HCT116 (cell line): ENCODE measurements at regions not wholly inside any gene's neighbourhood (a gene's known extent, or its start where the extent isn't known, plus 50 kb on each side); places are given as distances from the start of the nearest gene placed in this dataset.

Experiments
- ATAC-seq: fragments of 200-7000 bp; cut with Tn5 transposase; 2 replicates; pipeline ENCODE4 v1.9.1; 2020; ENCODE audit warnings: mild to moderate bottlenecking, moderate library complexity
- BruUV-seq: library from RNA; stranded (reverse); fragments of 400-500 nt; replicated peaks from 2 replicates; lab custom pipeline; 2021; lab: Mats Ljungman, UMichigan
- CTCF ChIA-PET: fragments of 300-600 bp; sonication (Branson Sonifier 250); formaldehyde crosslinking; loops from one replicate; lab custom pipeline; 2021; ENCODE audit warnings: antibody characterized with exemption; lab: Charles Lee
- POLR2A ChIA-PET: fragments of 300-600, 350-600 bp; sonication (Branson Sonifier 250); formaldehyde crosslinking; loops from one replicate; lab custom pipeline; 2021; ENCODE audit warnings: antibody characterized with exemption; lab: Charles Lee
- RAD21 ChIA-PET, 2 experiments: fragments of 300-600 bp; sonication (Branson Sonifier 250); formaldehyde crosslinking; loops; one replicate each; lab custom pipeline; 2023; ENCODE audit warnings: low total read pairs in 2 of 2; ENCODE audit not compliant: uncharacterized antibody in 2 of 2, unreplicated experiment in 2 of 2, low non-redundant PET in 1 of 2; lab: Charles Lee
- DNase-seq: peaks from one replicate; pipeline ENCODE4 v3.0.0-alpha.2; 2010; ENCODE audit warnings: low read depth, low spot score
- H2AFZ ChIP-seq: fragments of 200-600 bp; shearing (Covaris generic), sonication (generic); 2 replicates; pipeline ENCODE4 v1.6.1; 2017; ENCODE audit warnings: low read depth, mixed run types, mixed read lengths, antibody characterized with exemption, low read length; ENCODE audit not compliant: poor library complexity, severe bottlenecking
- H3K27ac ChIP-seq: 2 replicates; pipeline ENCODE4 v1.5.1; 2012; ENCODE audit warnings: low read depth, low read length
- H3K27me3 ChIP-seq: fragments of 200-600 bp; sonication (generic); 2 replicates; pipeline ENCODE4 v1.6.1; 2016; ENCODE audit warnings: mixed run types, low read length, mixed read lengths; ENCODE audit not compliant: insufficient read depth
- H3K36me3 ChIP-seq, 2 experiments: fragments of 200-500 bp in 1 of 2; fragments of 200-600 bp in 1 of 2; sonication (Bioruptor generic) in 1 of 2; sonication (generic) in 1 of 2; 2 replicates each; pipeline versions ENCODE4 v1.5.1 to v1.6.1; 2014 to 2016; ENCODE audit warnings: low read length in 2 of 2, inconsistent platforms in 1 of 2, mixed read lengths in 1 of 2, mixed run types in 1 of 2; ENCODE audit not compliant: insufficient read depth in 2 of 2, control insufficient read depth in 1 of 2
- H3K4me1 ChIP-seq, 2 experiments: fragments of 200-600 bp in 1 of 2; sonication (generic) in 1 of 2; 2 replicates each; pipeline versions ENCODE4 v1.5.1 to v1.6.1; 2012 to 2017; ENCODE audit warnings: low read length in 2 of 2, inconsistent platforms in 1 of 2, mild to moderate bottlenecking in 1 of 2, mixed read lengths in 1 of 2, mixed run types in 1 of 2, moderate library complexity in 1 of 2; ENCODE audit not compliant: insufficient read depth in 2 of 2, control insufficient read depth in 1 of 2
- H3K4me2 ChIP-seq: fragments of 200-600 bp; sonication (generic); 2 replicates; pipeline ENCODE4 v1.6.1; 2017; ENCODE audit warnings: mixed run types, low read length, mixed read lengths
- H3K4me3 ChIP-seq, 2 experiments: fragments of 200-600 bp in 1 of 2; sonication (generic) in 1 of 2; replicated peaks in 1 of 2; 2 replicates each; pipeline ENCODE4 v1.5.1; 2011 to 2016; ENCODE audit warnings: low read length in 2 of 2, control low read depth in 1 of 2, low read depth in 1 of 2, mild to moderate bottlenecking in 1 of 2, mixed read lengths in 1 of 2, mixed run types in 1 of 2
- H3K79me2 ChIP-seq: fragments of 200-600 bp; sonication (generic); 2 replicates; pipeline ENCODE4 v1.6.1; 2017; ENCODE audit warnings: mild to moderate bottlenecking, mixed run types, low read length, moderate library complexity, mixed read lengths; ENCODE audit not compliant: insufficient read depth
- H3K9ac ChIP-seq: fragments of 200-600 bp; sonication (generic); 2 replicates; pipeline ENCODE4 v1.6.1; 2016; ENCODE audit warnings: low read length, mixed read lengths
- H3K9me2 ChIP-seq: fragments of 200-600 bp; sonication (generic), shearing (Covaris generic); 2 replicates; pipeline ENCODE4 v1.6.1; 2017; ENCODE audit warnings: mixed run types, mild to moderate bottlenecking, moderate library complexity; ENCODE audit not compliant: insufficient read depth
- H3K9me3 ChIP-seq, 2 experiments: fragments of 200-500 bp in 1 of 2; fragments of 200-600 bp in 1 of 2; sonication (Bioruptor generic) in 1 of 2; sonication (generic) in 1 of 2; 2 replicates each; pipeline ENCODE4 v1.6.1; 2014 to 2017; ENCODE audit warnings: low read length in 2 of 2, mixed read lengths in 2 of 2, inconsistent platforms in 1 of 2, low read depth in 1 of 2, mild to moderate bottlenecking in 1 of 2, mixed run types in 1 of 2, moderate library complexity in 1 of 2; ENCODE audit not compliant: control insufficient read depth in 1 of 2, insufficient read depth in 1 of 2
- H4K20me1 ChIP-seq: fragments of 200-600 bp; sonication (generic), shearing (Covaris generic); 2 replicates; pipeline ENCODE4 v1.6.1; 2017; ENCODE audit warnings: mixed run types, mild to moderate bottlenecking, moderate library complexity; ENCODE audit not compliant: insufficient read depth
- CBX3 ChIP-seq: IDR thresholded peaks from 2 replicates; pipeline ENCODE4 v1.6.1; 2012; ENCODE audit warnings: low read depth
- ELF1 ChIP-seq: IDR thresholded peaks from 2 replicates; pipeline ENCODE4 v1.6.1; 2012; ENCODE audit warnings: low read depth, borderline replicate concordance
- EZH2 ChIP-seq: fragments of 200-600 bp; sonication (generic); IDR thresholded peaks from 2 replicates; pipeline ENCODE4 v1.6.1; 2017; ENCODE audit warnings: antibody characterized with exemption, mixed run types
- FOSL1 ChIP-seq: IDR thresholded peaks from 2 replicates; pipeline ENCODE4 v1.6.1; 2012; ENCODE audit warnings: low read depth
- MAX ChIP-seq: IDR thresholded peaks from 2 replicates; pipeline ENCODE4 v1.6.1; 2012
- POLR2AphosphoS5 ChIP-seq: IDR thresholded peaks from 2 replicates; pipeline ENCODE4 v1.6.1; 2011; ENCODE audit warnings: mild to moderate bottlenecking, low read depth, low read length, moderate library complexity
- REST ChIP-seq: IDR thresholded peaks from 2 replicates; pipeline ENCODE4 v1.6.1; 2012; ENCODE audit warnings: low read depth
- SIN3A ChIP-seq: IDR thresholded peaks from 2 replicates; pipeline ENCODE4 v1.6.1; 2012; ENCODE audit warnings: low read depth
- SP1 ChIP-seq: IDR thresholded peaks from 2 replicates; pipeline ENCODE4 v1.6.1; 2012; ENCODE audit warnings: low read depth
- SRF ChIP-seq: IDR thresholded peaks from 2 replicates; pipeline ENCODE4 v1.6.1; 2012; ENCODE audit warnings: low read depth
- TCF7L2 ChIP-seq: IDR thresholded peaks from 2 replicates; pipeline ENCODE4 v1.7.0; 2011; ENCODE audit warnings: borderline replicate concordance, inconsistent platforms; ENCODE audit not compliant: insufficient read depth, insufficient read length; ENCODE audit errors: extremely low read depth
- YY1 ChIP-seq: IDR thresholded peaks from 2 replicates; pipeline ENCODE4 v1.6.1; 2011; ENCODE audit warnings: low read length, low read depth, moderate library complexity, mild to moderate bottlenecking; ENCODE audit not compliant: insufficient replicate concordance; ENCODE audit errors: extremely low read depth
- ZBTB33 ChIP-seq: IDR thresholded peaks from 2 replicates; pipeline ENCODE4 v1.6.1; 2011; ENCODE audit warnings: mild to moderate bottlenecking, low read length, moderate library complexity; ENCODE audit not compliant: insufficient replicate concordance; ENCODE audit errors: extremely low read depth
- ZNF274 ChIP-seq: fragments of 200-500 bp; sonication (Bioruptor generic); IDR thresholded peaks from 2 replicates; pipeline ENCODE4 v1.6.1; 2014; ENCODE audit warnings: mild to moderate bottlenecking, low read depth, low read length, inconsistent platforms
- intact Hi-C: fragments of 100-400 bp; cut with micrococcal nuclease; formaldehyde crosslinking; loops from 2 replicates; pipeline ENCODE4 v1.10.0; 2022

GRCh38 chr18:55908901-55909366, 320.9 kb upstream of the TCF4 start:
- POLR2A ChIA-PET: no interaction called here
- H3K4me1 ChIP-seq: no peaks in the 10 kb centered on the region
- TF ChIP-seq CBX3 (no peak), FOSL1 (no peak), ZNF274 (no peak), POLR2AphosphoS5 (no peak), SP1 (no peak), MAX (no peak), SRF (no peak), ZBTB33 (no peak), YY1 (no peak), SIN3A (no peak), EZH2 (no peak), TCF7L2 (no peak), REST (no peak), ELF1 (no peak)
- BruUV-seq: no TSS peak
- no peak overlapping the region for H3K27ac ChIP-seq
- no peaks in the 10 kb centered on the region for H4K20me1 ChIP-seq
- no peaks in the 10 kb centered on the region for H3K27me3 ChIP-seq
- no peaks in the 10 kb centered on the region for H3K36me3 ChIP-seq
- peaks cover 5 to 17% of the 10 kb centered on the region in 2 experiments; a peak in 3 of 4 replicates for H3K9me3 ChIP-seq
- no peaks in the 10 kb centered on the region for H3K79me2 ChIP-seq
- CTCF ChIA-PET: no interaction called here
- no peak overlapping the region for H2AFZ ChIP-seq
- H3K9me2 ChIP-seq: no peaks in the 10 kb centered on the region
- ATAC-seq (no peak), DNase-seq (no peak)
- RAD21 ChIA-PET: no interaction called here
- intact Hi-C loops: no loop called here
- H3K4me3 ChIP-seq: no peak overlapping the region
- no peak overlapping the region for H3K9ac ChIP-seq
- H3K4me2 ChIP-seq: no peak overlapping the region
